Mesenteric fat pad (tissue), 1 donor: ENCODE measurements at regions not wholly inside any gene's neighbourhood (a gene's known extent, or its start where the extent isn't known, plus 50 kb on each side); places are given as distances from the start of the nearest gene placed in this dataset.

ENCODE experiments used
- DNase-seq: peaks from one replicate; pipeline ENCODE4 v3.0.0-alpha.2; 2020; ENCODE audit warnings: low spot score
- donor health status: DM: yes; HTN: yes; CAD: no.

DNA sequence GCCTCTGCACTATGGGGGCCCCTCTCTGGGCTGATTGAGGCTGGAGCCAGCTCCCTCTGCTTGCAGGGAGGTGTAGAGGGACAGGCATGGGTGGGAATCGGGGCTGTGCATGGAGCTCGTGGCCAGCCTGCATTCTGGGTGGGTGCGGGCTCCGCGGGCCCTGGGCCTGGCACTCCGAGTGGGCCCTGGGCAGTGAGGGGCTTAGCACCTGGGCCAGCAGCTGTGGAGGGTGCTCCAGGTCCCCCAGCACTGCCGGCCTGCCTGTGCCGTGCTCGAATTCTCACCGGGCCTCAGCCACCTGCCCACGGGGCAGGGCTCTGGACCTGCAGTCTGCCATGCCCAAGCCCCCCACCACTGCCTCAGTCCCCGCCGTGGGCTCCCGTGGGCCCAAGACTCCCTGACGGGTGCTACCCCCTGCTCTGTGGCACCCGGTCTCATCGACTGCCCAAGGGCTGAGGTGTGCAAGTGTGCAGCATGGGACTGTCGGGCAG is 681.2 kb downstream of the PDHA2 start:
- no peak for DNase-seq

DNA sequence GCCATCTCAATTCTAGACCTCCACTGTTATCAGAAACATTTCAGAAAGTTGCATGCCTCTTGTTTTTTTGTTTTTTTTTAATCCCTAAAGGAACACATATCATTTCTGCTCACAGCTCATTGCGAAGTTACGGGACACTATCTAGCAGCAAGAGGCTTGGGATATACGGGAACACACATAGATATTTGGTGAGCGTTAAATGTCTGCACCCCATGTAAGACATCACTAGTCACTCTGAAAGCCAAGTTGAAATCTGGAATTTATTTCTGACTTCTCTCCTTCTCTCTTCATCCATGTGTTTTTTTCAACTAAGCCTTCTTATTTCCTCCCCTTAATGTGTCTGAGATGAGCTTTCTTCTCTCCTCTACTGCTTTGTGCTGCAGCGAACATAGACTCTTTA is 683.7 kb downstream of the PDHA2 start:
- no peak for DNase-seq

DNA sequence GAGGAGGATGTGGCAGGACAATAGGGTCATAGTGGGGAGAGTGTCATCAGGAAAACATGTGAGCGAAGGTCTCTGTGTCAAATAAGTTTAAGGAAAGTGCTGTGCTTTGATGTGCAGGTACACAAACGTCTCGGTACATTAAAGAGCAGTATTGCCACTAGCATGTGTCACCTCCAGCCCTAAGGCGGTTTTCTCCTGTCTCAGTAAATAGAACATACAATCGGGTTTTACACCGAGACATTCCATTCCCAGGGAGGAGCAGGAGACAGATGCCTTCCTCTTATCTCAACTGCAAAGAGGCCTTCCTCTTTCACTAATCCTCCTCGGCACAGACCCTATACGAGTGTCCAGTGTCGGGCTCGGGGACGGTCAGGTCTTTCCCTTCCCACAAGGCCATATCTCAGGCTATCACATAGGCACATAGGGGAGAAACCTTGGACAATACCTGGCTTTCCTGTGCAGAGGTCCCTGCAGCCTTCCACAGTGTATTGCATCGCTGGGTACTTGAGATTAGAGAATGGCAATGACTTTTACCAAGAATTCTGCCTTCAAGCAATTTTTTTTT is 684.5 kb downstream of the PDHA2 start:
- no peak for DNase-seq

DNA sequence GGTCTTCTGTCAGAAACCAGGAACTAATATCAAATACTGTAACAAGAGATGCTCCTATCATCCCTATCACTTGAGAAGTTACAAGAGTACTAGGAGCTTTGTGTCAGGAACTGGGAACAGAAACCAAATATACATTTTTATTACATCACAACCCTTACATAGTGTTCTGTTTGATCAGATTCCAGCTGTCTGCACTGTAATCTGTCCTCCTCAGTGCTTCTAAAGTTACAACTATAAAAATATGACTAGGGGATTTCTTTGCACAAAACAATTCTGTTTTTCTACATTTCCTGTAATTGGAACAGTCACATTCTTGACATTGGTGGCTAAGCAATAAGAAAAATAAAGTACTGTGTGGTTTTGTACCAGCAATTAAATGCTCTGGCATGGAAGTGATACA is 686.0 kb downstream of the PDHA2 start:
- no peak for DNase-seq

DNA sequence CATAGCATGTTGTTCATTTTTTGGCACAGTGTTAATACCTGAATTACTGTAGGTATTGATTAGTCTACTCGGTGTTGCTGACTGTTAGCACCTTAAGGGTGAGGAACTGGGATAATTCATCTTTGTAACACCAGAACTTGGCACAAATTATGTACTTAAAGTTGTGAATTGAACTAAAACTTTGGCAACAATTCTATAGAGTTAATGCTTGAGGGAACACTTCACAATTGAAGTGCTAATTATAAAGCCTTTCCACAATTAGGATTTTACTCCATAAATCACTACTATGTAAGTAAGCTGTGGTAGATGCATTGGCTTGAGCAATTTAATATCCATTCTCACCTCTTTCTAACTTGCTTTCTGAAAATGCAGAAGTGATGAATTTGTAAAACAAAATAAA is 686.7 kb downstream of the PDHA2 start:
- DNase-seq: no peak

DNA sequence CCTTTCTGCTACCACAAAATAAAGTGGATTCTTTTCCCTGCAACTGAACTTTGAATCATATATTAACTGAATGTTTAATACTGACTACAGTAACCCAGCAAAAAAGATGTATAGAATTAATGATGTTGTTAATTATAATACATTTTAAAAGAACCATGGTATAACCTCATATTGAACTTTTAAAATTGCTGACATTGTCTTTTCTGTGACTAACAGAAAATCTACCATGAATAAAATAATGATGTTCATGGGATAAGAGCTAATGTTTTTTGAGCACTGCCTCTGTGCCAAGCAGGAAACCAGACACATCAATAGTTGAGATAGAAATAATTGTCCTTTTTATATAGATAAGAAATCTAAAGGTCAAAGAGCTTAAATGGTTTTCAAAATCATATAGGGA is 691.9 kb downstream of the PDHA2 start:
- DNase-seq: no peak

DNA sequence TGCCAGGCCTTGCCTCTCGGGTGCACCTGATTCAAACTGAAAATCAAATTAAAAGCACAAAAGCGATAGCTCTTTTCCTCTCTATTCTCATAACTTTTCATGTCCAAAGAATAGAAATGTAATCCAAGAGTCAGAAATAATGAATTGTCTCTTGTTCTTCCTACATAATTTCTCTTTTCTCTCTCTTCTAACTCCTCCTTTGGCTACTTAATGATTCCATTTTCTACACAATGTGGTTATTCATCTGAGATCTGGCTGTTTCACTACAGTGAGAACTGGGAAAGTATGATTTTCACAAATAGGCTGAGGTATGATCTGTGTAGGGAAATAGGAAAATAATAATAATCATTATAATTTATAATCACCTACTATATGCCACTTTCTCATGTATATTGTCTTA is 703.5 kb downstream of the PDHA2 start:
- DNase-seq: no peak

DNA sequence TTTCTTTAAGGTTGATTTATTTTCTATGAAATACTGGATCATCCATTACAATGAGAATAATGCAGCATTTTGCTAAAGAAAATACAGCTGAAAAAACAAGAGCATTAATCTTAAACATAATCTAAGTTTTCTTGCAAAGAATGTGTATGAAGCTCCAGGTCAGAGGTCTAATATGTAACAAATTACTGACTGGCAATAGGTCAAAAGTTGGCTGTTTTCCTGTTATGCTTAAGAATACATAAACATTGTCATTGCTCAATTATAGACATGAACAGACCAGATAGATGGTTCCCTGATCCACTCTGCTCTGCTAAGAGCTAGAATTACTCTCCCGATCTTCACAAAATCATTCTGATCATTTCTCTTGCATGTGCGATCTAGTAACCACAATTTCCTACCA is 718.6 kb downstream of the PDHA2 start:
- no peak for DNase-seq

DNA sequence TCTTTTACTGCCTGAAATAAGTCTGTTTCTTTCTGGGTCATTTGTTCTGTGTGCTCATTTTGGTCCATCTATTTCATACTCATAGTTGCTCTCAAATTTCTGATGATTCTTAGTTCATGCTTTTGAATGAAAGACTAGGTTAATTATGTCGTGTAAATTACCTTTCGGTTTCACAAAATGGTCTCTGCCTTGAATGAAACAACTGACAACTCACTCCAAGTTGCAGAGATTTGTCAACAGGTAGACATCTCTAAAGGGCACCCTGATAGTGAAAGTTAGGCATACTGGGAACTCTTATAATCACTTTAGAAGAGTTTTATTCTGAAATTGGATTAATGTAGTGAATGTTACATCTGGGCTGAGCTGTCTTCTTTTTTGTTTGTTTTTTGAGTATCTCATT is 726.9 kb downstream of the PDHA2 start:
- no peak for DNase-seq

DNA sequence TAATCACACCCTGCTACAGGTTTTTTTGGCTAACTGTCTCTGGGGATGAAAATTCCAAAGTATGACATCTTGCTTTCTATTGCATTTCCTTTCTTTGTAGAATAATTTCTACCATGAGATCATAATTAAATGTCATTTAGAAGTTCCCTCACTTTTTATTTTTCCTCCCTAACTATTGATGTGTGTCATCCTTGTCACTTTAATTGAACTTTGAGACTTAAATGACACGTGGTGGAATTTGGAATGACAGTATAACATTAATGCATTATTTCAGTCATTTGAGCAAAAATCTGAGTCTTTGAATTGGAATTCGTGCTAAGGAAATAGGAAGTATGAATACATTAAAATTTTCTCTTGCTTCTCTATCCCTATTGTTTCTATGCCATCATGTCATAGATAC is 745.4 kb downstream of the PDHA2 start:
- no peak for DNase-seq

DNA sequence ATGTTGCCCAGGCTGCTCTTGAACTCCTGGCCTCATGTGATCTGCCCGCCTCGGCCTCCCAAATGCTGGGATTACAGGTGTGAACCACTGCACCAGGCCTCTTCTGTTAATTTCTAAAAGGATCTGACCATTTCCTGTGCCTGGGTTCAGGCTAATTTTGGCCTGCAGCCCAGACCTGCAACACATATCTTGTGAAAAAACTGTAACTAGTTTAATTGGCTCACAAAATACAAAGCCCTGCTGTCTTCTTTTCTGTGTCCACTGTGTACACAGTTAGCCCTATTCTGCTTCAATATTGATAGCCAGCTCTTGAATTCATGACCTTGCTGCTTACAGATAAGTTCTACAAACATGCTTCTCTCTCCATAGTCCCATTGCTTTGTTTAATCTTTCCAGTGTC is 753.5 kb downstream of the PDHA2 start:
- no peak for DNase-seq

DNA sequence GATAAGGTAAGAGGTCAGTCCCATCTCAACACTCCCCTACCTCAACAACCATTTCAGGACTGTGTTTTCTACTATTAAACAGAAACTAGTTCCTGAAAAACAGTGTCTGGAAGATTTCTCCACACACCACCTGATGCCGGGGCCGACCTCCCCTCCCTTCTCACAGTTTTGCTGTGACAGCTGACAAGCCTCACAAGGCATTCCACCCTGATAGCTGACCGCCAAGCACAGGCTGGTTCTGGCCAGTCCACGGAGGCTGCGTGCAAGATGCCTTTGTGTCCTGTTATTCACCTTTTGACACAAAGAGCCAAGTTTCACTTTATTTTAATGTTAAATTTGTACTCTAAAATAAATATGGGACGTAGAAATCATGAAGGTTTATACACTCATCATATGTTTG is 758.6 kb downstream of the PDHA2 start:
- DNase-seq: no peak

DNA sequence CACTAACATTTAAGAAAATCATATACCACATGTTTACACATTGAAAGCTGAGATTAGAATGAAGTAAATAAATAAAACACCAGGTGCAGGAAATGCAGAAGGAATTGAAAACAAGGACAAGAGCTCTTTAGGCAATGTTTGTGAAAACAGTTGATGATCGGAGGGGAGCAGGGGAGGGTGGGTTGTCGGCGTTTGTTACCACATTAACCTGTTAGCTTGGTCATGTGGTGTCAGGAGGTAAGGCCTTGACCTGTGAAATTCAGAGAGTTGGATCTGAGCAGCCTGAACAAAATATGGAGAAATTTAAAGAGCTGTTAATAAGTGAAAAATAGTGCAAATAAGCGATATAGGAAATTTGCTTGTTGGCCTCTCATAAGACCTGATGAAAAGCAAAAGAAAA is 759.9 kb downstream of the PDHA2 start:
- DNase-seq: no peak

DNA sequence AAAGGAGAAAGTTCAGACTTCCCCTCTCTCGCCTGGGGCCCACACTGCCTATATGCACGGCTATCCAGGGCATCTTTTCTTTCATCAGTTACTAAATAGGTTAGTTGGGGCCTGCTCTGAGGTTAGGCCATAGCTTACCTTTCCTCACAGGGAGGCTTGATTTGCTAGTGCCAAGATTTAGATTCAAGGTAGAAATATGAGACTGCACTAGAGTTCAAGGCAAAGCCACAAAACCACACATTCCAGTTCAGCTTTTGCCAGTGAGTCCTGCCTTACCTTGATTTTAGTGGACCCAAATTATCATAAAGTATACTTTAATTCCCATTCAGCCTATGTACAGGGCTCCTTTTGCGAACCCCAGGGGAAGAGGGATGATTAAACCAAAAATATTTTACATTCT is 762.8 kb downstream of the PDHA2 start:
- no peak for DNase-seq

DNA sequence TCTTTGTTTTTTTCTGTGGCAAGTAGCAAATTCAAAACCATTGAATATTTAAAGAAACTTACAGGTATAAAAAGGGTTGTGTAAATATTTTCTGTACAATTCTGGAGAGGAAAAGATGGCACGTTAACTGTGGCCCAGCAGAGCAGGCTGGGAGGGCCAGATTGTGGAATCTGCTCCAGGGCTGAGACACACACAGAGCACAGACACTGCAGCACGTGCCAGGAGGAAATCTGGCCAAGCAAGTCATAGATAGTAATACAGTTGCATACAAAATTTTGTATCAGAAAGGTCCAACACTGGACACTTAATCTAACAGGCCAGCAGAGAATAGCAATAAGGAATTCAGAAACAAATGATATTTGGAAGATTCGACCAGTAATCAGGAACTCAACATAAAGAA is 763.7 kb downstream of the PDHA2 start:
- DNase-seq: no peak

DNA sequence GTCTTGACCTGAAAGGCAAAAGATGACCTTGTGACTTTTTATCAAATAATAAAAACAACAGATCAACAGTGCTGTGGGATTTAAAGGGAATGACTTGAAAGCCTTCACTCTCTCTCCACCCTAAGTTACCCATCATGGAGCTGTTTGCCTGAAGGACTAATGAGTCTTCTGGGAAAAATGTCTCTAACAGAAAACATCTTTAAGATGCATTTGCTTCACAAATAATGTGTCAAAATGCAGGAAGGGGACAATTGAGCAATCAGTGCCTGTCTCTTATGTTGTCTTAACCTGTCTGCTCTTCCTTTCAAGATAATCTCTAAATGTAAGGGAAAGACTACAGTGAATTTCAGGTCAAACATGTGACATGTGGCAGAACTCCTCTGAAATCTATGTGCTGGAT is 766.6 kb downstream of the PDHA2 start:
- DNase-seq: no peak

DNA sequence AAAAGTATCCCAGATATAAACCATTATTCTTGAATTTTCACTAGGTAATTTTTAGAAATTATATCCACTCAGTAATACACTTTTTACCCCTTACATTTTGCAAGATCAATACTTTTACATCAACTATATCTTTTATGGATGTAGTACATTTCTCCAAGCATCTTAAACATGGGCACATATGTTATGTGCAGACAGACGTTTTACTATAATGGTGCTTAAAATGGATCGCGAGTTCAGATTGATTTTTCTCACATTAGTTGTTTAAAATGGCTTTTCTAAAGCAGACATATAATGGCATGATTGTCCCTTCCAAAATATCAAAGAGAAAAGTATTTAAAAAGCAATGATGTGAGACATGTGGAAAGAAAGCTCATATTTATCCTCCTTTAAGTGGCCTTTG is 786.1 kb downstream of the PDHA2 start:
- DNase-seq: no peak

DNA sequence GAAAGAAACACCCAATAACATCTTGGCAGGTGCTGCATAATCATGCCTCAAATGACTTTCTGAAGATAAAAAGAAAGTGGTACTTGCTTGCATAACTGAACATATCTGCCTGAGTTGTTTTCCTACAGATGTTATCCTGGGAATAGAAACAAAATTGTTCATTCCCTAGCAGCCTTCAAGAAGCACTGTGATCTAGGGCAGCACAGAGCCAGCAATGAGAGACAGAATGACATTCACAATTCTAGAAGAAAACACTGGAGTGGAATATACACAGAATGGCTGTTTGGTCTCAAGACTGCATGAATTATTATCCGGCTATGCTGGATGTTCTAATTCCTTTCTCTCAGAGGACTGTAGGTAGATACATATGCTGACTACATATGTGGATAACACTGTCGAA is 790.9 kb downstream of the PDHA2 start:
- DNase-seq: no peak

DNA sequence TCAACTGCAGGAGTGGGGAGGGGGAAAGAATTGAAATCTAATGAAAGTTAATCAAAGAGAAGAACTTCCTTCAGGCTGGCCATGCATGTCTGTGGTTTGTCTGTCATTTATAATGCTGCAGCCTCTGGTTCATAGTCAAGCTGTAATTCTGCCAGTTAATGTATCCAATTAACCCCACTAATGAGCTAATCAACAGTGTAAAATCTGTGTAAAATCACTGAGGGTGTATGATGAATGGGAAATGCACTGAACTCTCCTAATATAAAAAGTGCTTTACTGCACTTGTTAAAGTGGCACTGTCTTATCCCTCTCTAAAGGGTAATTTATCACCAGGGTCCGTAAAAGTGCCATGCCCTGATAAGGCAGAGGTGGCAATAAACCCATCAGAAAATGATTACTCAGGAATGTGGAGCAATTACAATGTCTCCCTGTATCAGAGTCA is 798.1 kb downstream of the PDHA2 start:
- no peak for DNase-seq

DNA sequence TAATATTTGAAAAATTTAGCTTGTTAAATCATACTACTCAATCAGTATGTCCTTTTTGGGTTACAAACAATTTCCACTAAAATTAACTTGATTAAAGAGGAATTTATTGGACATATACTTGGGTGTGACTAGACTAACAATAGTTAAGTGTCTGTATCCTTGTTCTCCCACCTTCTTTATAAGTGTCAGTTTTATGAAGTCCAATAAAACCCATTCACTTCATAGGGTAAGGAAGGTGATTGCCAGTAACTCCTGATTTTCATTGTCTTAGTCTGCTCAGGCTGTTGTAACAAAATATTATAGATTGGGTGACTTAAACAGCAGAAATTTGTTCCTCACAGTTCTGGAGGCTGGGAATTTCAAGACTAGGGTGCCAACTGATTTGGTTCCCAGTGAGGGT is 800.0 kb downstream of the PDHA2 start:
- DNase-seq: no peak

DNA sequence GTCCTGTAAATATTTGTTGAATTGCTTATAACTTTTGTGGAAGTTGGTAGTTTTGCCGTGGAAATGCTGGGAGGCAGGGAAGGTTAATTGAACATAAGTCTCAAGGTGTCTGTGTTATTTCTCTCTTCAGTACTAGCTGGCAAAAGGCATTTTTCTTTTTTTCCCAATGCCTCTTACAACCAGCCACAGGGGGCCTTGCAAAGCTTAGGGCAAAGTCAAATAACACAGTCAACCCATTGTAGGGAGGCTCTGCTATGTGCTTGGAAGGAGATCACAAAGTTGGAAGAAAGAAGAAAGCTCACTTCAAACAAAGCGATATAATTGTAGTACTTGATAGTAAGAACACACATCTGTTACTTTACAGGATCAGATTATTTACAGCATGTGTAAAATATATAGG is 802.6 kb downstream of the PDHA2 start:
- no peak for DNase-seq

DNA sequence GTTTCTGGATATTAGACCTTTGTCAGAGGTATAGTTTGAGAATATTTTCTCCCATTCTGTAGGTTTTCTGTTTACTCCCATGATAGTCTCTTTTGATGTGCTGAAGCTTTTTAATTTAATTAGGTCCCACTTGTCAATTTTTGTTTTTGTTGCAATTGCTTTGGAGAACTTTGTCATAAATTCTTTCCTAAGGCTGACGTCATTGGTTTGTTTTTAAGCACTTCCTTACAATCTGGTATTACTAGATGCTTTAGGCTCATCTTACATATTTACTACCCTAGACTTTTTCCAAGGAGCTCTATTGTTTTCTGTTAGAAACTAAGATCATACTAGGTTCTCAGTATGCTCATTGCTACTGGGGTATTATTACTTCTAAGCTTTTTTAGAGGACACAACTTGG is 806.3 kb downstream of the PDHA2 start:
- no peak for DNase-seq

DNA sequence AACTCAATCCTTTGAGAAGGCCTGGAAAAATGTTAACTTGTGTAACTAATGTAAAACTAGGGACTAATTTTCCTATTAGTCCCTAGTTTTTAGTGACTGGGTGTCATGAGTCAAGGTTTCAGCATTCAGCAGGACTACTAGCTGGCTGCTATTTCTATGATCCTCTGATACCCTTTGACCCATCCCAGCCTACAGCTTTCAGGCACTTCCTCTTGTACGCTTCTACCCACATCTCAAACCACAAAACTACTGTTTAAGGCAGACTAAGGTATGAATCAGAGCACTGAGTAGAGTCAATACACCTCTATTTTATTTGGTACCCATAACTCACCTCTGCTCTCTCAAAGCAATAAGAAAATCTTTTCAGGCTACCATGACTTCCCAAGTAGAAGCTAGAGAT is 809.6 kb downstream of the PDHA2 start:
- DNase-seq: no peak

DNA sequence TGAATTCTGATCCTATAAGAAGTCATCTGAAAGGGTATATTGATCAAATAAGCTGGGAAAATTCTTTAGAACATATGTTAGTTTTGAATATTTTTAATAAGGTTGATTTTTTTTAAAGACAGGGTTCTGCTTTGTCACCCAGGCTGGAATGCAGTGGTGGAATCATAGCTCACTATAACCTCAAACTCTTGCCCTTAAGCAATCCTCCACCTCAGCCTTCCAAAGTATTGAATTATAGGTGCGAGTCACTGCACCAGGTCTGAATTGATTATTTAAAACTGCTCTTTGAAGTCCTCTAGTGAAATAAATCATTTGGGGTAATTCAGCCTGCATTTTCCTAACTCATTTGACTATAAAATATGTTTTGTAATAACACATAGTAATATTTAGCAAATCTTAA is 812.3 kb downstream of the PDHA2 start:
- no peak for DNase-seq
